ENCODE measurements at regions not wholly inside any gene's neighbourhood (a gene's known extent, or its start where the extent isn't known, plus 50 kb on each side); places are given as distances from the start of the nearest gene placed in this dataset.

GRCh38 chr7:155986497-155987160 lies 174.4 kb upstream of the SHH start:
- no peaks in the 10 kb centered on the region for H4K20me1 ChIP-seq (replicated peaks; ENCODE audit: control insufficient read depth, extremely low read depth, insufficient read depth, low read length)
- no peaks in the 10 kb centered on the region for H3K4me1 ChIP-seq (ENCODE audit: control insufficient read depth, extremely low read depth, insufficient read depth, low read length)
- H3K79me2 ChIP-seq (ENCODE audit: control insufficient read depth, insufficient read depth, low read length) = no peaks in the 10 kb centered on the region
- H3K9me1 ChIP-seq (replicated peaks; ENCODE audit: control insufficient read depth, extremely low read depth, insufficient read depth, low read length) = no peaks in the 10 kb centered on the region
- no peak overlapping the region for H3K4me3 ChIP-seq (replicated peaks in 1 of 3; ENCODE audit: insufficient read depth in 1 of 3, low read depth in 1 of 3, low read length in 3 of 3)
- no peak overlapping the region for H3K9ac ChIP-seq (replicated peaks; ENCODE audit: extremely low read depth, insufficient read depth, low read length)
- DNase-seq (ENCODE audit: low read depth, low spot score) = no peak
- BruUV-seq (replicated peaks) = no TSS peak
- peaks cover 2% of the 10 kb centered on the region for H3K9me3 ChIP-seq (replicated peaks; ENCODE audit: control insufficient read depth, insufficient read depth, low read length)
- FAIRE-seq = no peak
- TF ChIP-seq FOS (IDR thresholded peaks at IDR 0.05; ENCODE audit: borderline replicate concordance, insufficient read depth, low read length) (no peak), POLR2A (IDR thresholded peaks at IDR 0.05; ENCODE audit: low read depth, low read length) (no peak)
- no peaks in the 10 kb centered on the region for H3K36me3 ChIP-seq (ENCODE audit: control insufficient read depth in 2 of 2, extremely low read depth in 1 of 2, insufficient read depth in 2 of 2, low read length in 2 of 2)
- intact Hi-C loops (cut with micrococcal nuclease) = no loop called here
- H3K4me2 ChIP-seq (ENCODE audit: insufficient read depth, low read length) = no peak overlapping the region
- no peak overlapping the region for H3K27ac ChIP-seq (ENCODE audit: insufficient read depth, low read depth, low read length)
- H3K27me3 ChIP-seq (ENCODE audit: control insufficient read depth in 2 of 2, insufficient read depth in 2 of 2, low read length in 2 of 2) = no peaks in the 10 kb centered on the region
- POLR2A ChIA-PET = no interaction called here
- CTCF ChIA-PET = no interaction called here
- H2AFZ ChIP-seq (ENCODE audit: low read depth, low read length) = no peak overlapping the region
- dilution Hi-C loops (cut with MboI; ENCODE audit: extremely low pct_ligation_motif_present, low sequenced_read_pairs) = no loop called here

DNA sequence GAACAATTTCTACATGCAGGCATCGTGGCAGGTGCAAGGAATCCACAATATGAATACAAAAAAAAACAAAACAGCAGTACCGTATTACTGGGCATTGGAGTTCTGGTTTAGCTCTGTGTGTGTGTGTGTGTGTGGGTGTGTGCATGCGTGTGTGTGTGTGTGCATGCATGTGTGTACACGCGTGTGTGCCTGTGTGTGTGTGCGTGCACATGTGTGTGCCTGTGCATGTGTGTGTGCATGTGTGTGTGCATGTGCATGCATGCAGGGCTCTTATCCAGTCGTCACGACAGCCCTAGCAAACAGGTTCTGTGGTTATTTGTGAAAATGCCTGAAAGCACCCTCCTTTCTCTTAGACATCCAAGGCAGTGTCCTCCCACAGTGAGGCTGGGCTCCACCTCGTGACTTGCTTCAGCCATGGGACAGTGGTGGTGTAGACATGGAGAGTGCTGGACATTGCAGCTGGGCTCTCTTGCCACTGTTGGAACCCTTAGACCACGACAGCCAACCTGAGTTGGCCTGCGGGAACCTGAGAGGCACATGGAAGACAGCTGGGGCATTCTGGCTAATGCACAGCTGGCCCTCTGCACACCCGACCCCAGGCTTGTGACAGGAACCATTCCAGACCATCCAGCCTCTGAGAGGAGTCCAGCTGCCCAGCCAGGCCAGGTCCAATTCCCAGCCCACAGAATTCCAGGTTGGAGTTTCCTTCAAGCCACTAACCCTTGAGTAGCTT lies 173.4 kb upstream of the SHH start:
- POLR2A ChIA-PET = no interaction called here
- no peak for FAIRE-seq

More for the DNA sequence above, 173.4 kb upstream of the SHH start:
- H3K4me3 ChIP-seq (replicated peaks in 1 of 3; ENCODE audit: insufficient read depth in 1 of 3, low read depth in 1 of 3, low read length in 3 of 3) = no peak overlapping the region
- no peak for DNase-seq (ENCODE audit: low read depth, low spot score)
- H3K27ac ChIP-seq (ENCODE audit: insufficient read depth, low read depth, low read length) = no peak overlapping the region
- dilution Hi-C loops (cut with MboI; ENCODE audit: extremely low pct_ligation_motif_present, low sequenced_read_pairs) = no loop called here
- no TSS peak for BruUV-seq (replicated peaks)
- H3K27me3 ChIP-seq (ENCODE audit: control insufficient read depth in 2 of 2, insufficient read depth in 2 of 2, low read length in 2 of 2) = no peaks in the 10 kb centered on the region
- peaks cover 2% of the 10 kb centered on the region for H3K9me3 ChIP-seq (replicated peaks; ENCODE audit: control insufficient read depth, insufficient read depth, low read length)
- CTCF ChIA-PET = no interaction called here
- intact Hi-C loops (cut with micrococcal nuclease) = no loop called here
- no peak overlapping the region for H3K9ac ChIP-seq (replicated peaks; ENCODE audit: extremely low read depth, insufficient read depth, low read length)
- H3K9me1 ChIP-seq (replicated peaks; ENCODE audit: control insufficient read depth, extremely low read depth, insufficient read depth, low read length) = no peaks in the 10 kb centered on the region
- H3K4me1 ChIP-seq (ENCODE audit: control insufficient read depth, extremely low read depth, insufficient read depth, low read length) = no peaks in the 10 kb centered on the region
- no peak overlapping the region for H3K4me2 ChIP-seq (ENCODE audit: insufficient read depth, low read length)
- no peaks in the 10 kb centered on the region for H3K79me2 ChIP-seq (ENCODE audit: control insufficient read depth, insufficient read depth, low read length)
- no peak overlapping the region for H2AFZ ChIP-seq (ENCODE audit: low read depth, low read length)
- H3K36me3 ChIP-seq (ENCODE audit: control insufficient read depth in 2 of 2, extremely low read depth in 1 of 2, insufficient read depth in 2 of 2, low read length in 2 of 2) = no peaks in the 10 kb centered on the region
- no peaks in the 10 kb centered on the region for H4K20me1 ChIP-seq (replicated peaks; ENCODE audit: control insufficient read depth, extremely low read depth, insufficient read depth, low read length)
- no peak for TF ChIP-seq POLR2A (IDR thresholded peaks at IDR 0.05; ENCODE audit: low read depth, low read length)
- no peak for TF ChIP-seq POLR2AphosphoS5 (IDR thresholded peaks at IDR 0.05; ENCODE audit: insufficient read depth, low read depth, low read length)
- TF ChIP-seq MAX (IDR thresholded peaks at IDR 0.05; ENCODE audit: insufficient read depth, insufficient read length) = no peak
- TF ChIP-seq CTCF (IDR thresholded peaks at IDR 0.05; ENCODE audit: extremely low read depth in 1 of 2, insufficient read depth in 1 of 2, low read depth in 1 of 2, low read length in 2 of 2) = no peak
- TF ChIP-seq MYC (IDR thresholded peaks at IDR 0.05; ENCODE audit: low read depth, low read length) = no peak
- no peak for TF ChIP-seq EZH2 (IDR thresholded peaks at IDR 0.05; ENCODE audit: borderline replicate concordance, low read depth, low read length, severe bottlenecking)
- TF ChIP-seq JUN (IDR thresholded peaks at IDR 0.05; ENCODE audit: borderline replicate concordance, insufficient read depth, insufficient read length, low read depth) = no peak
- no peak for TF ChIP-seq FOS (IDR thresholded peaks at IDR 0.05; ENCODE audit: borderline replicate concordance, insufficient read depth, low read length)
- TF ChIP-seq GATA2 (IDR thresholded peaks at IDR 0.05; ENCODE audit: insufficient read depth, insufficient read length, low read depth, low read length) = no peak
